ENCODE measurements at regions not wholly inside any gene's neighbourhood (a gene's known extent, or its start where the extent isn't known, plus 50 kb on each side); places are given as distances from the start of the nearest gene placed in this dataset.

DNA sequence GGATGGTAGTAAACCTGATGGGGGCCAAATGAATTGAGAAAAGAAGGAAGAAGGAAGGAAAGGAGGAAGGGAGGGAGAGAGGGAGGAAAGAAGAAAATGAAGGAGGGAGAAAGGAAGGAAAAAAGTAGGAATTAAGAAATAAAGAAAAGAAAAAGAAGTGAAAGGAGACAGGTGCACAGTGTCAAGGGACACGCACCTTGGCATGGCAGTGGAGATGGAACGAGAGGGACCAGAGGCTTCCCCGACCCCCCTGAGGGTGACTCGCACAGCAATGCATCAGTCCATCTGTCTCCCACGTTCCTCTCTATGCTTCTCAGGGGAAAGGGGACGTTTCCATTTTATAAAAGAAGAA is 199.6 kb downstream of the CXCL12 start:
- H3K36me3 Mint-ChIP-seq (ENCODE audit: low read depth): no peaks in the 10 kb centered on the region
- H3K27ac Mint-ChIP-seq: no peak overlapping the region
- TF ChIP-seq, protein P1, sequence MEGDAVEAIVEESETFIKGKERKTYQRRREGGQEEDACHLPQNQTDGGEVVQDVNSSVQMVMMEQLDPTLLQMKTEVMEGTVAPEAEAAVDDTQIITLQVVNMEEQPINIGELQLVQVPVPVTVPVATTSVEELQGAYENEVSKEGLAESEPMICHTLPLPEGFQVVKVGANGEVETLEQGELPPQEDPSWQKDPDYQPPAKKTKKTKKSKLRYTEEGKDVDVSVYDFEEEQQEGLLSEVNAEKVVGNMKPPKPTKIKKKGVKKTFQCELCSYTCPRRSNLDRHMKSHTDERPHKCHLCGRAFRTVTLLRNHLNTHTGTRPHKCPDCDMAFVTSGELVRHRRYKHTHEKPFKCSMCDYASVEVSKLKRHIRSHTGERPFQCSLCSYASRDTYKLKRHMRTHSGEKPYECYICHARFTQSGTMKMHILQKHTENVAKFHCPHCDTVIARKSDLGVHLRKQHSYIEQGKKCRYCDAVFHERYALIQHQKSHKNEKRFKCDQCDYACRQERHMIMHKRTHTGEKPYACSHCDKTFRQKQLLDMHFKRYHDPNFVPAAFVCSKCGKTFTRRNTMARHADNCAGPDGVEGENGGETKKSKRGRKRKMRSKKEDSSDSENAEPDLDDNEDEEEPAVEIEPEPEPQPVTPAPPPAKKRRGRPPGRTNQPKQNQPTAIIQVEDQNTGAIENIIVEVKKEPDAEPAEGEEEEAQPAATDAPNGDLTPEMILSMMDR (IDR thresholded peaks at IDR 0.05): no peak
- DNase-seq: no peak
- no peak overlapping the region for H3K4me3 Mint-ChIP-seq
- ChIA-PET POLR2A (no interaction called here), CTCF (no interaction called here)
- intact Hi-C loops (cut with micrococcal nuclease): no loop called here
- no peaks in the 10 kb centered on the region for H3K4me1 Mint-ChIP-seq
- no peak for ATAC-seq (ENCODE audit: low read depth)
- H3K27me3 Mint-ChIP-seq: no peaks in the 10 kb centered on the region
- peaks cover 7% of the 10 kb centered on the region for H3K9me3 Mint-ChIP-seq

DNA sequence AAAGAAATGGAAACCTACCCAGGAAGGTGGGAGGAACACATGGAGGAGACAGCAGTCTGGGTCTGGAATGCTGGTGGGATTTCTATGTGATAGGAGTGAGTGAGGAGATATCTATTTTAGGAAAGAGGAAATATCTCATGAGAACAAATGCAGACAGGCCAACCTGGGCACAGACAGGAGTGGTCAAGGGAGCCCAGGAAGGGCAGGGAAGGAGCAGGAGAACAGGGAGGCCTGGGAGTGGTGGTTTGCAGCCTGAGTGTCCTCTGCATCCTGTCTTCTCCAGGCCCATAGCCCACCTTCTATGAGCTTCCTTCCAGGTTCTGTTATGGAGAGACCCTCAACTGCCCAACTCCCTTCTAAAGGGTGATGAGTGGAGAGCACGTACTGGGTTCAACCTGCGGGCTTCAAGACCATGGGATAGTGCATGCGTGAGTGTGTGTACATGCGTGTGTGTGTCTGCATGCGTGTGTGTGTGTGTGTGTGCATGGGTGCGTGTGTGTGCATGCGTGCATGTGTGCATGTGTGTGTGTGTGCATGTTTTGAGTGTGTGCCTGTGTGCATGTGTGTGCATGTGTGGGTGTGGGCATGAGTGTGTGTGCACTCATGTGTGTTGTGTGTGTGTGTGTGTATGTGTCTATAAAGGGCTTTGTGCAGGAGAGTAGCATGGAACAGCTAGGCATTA is 200.1 kb downstream of the CXCL12 start:
- TF ChIP-seq, protein P1 (IDR thresholded peaks at IDR 0.05): no peak
- DNase-seq (no peak), ATAC-seq (ENCODE audit: low read depth) (no peak)
- CTCF ChIA-PET: no interaction called here
- Mint-ChIP-seq H3K36me3 (ENCODE audit: low read depth) (no peaks in the 10 kb centered on the region), H3K4me3 (no peak overlapping the region), H3K27me3 (no peaks in the 10 kb centered on the region), H3K27ac (no peak overlapping the region), H3K9me3 (peaks cover 7% of the 10 kb centered on the region), H3K4me1 (no peaks in the 10 kb centered on the region)
- POLR2A ChIA-PET: no interaction called here
- intact Hi-C loops (cut with micrococcal nuclease): no loop called here

DNA sequence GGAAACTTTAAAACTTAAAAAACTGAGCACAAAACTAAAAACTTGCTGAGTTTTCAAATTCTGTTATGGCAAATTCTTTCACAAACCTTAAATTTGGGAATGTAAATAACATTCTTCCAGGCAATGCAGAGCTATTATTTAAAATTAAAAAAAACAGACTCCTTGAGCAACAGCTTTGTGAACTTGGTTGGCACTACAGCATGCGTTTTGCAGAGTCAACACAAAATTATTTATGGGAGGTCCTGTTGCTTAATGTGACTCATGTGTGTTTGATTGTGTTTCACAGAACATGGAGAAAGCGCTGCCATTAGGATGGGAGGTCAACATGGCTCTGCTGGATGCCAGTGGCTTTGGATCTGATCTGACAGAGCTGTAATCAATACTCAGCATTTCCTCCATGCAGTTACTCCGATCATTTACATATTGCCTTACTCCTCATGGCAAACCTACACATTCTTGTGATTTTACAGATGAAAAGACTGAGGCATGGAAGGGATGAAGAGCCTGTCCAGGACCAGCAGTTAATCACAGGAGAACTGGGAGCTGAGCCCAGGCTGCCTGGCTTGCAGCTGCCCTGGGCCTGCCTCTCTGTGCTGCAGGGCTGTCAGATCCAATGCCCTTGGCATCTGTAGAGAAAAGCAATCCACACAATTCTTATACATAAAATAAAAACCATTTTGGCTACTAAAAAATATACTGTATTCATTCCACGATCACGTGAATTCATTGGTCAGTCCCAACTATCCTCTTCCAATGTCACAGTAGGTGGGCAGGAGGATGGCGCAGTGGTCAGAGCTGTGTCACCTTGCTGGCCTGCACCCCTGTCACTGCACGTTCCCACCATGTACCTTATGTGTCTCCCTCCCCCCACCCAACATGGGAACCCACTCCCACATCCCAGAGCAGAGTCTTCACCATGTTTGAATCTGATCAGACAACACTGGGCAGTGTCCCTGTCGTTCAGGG is 200.9 kb downstream of the CXCL12 start:
- DNase-seq (no peak), ATAC-seq (ENCODE audit: low read depth) (no peak)
- TF ChIP-seq, protein P1 (IDR thresholded peaks at IDR 0.05): no peak
- H3K27me3 Mint-ChIP-seq: no peaks in the 10 kb centered on the region
- CTCF ChIA-PET: no interaction called here
- H3K36me3 Mint-ChIP-seq (ENCODE audit: low read depth): no peaks in the 10 kb centered on the region
- intact Hi-C loops (cut with micrococcal nuclease): no loop called here
- POLR2A ChIA-PET: no interaction called here
- H3K4me1 Mint-ChIP-seq: no peaks in the 10 kb centered on the region
- no peak overlapping the region for H3K4me3 Mint-ChIP-seq
- no peak overlapping the region for H3K27ac Mint-ChIP-seq
- peaks cover 7% of the 10 kb centered on the region for H3K9me3 Mint-ChIP-seq

DNA sequence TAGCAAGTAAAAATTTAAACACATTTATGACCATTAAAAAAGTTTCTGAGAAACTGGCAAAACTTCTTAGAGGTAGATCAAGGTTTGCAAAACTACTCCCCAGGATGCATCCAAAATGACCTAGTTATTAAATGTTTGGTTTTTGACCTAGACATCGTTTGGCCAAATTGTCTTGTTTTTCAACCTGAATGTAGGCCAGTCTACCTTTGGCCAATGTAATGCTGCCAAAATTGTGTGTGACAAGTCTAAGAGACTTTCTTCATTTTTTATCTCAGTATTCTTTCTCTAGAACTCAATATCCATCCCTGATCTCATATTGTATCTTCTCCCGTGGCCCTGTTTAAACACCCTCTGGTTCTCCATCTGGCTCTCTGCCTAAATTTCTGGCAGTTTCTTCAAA is 202.0 kb downstream of the CXCL12 start:
- Mint-ChIP-seq H3K9me3 (peaks cover 6% of the 10 kb centered on the region), H3K36me3 (ENCODE audit: low read depth) (no peaks in the 10 kb centered on the region), H3K27me3 (no peaks in the 10 kb centered on the region), H3K27ac (no peak overlapping the region), H3K4me1 (no peaks in the 10 kb centered on the region), H3K4me3 (no peak overlapping the region)
- ATAC-seq (ENCODE audit: low read depth) (no peak), DNase-seq (no peak)
- POLR2A ChIA-PET: no interaction called here
- intact Hi-C loops (cut with micrococcal nuclease): no loop called here
- TF ChIP-seq, protein P1 (IDR thresholded peaks at IDR 0.05): no peak
- CTCF ChIA-PET: no interaction called here

DNA sequence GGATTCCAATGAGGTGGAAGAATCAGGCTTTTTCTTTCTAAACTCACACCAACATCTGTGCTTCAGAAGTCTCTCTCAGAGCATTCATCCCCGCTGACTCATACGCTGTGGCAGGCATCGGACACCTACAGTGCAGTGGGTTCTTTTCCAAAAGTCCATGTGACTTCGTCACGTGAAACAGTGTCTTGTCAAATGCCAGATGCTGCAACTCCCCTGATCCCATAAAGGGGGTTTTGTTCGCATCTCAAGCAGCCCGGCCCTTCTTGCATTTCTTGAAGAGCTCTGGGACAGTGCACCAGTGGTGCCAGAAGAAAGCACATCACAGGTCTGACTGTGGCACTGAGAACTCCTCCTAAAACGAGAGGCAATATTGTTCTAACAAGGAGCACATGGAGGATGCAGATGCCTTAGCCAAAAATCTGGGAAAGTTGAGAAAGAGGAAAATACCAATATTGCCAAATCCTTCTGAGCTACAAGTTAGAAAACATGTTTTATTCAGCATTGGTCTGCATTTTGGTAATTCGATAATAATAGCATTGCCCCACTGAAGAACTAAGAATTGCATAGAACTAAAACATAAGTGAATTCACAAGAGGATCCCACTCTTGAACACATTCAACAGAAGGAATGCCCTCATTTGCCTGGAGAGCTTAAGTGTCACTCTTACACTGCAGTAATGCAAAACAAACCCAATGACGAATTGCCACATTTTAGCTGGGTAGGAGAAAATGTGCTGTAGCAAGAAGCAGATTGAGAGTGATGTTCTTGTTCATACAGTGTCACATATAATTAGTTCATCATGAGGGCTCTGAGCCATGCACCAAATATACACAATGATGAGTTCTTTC is 204.4 kb downstream of the CXCL12 start:
- Mint-ChIP-seq H3K27ac (no peak overlapping the region), H3K27me3 (no peaks in the 10 kb centered on the region), H3K4me3 (no peak overlapping the region), H3K36me3 (ENCODE audit: low read depth) (no peaks in the 10 kb centered on the region), H3K4me1 (no peaks in the 10 kb centered on the region), H3K9me3 (peaks cover 4% of the 10 kb centered on the region)
- no peak for DNase-seq
- CTCF ChIA-PET: no interaction called here
- TF ChIP-seq, protein P1 (IDR thresholded peaks at IDR 0.05): no peak
- ATAC-seq (ENCODE audit: low read depth): no peak
- intact Hi-C loops (cut with micrococcal nuclease): no loop called here
- POLR2A ChIA-PET: no interaction called here
